ENCODE measurements at regions not wholly inside any gene's neighbourhood (a gene's known extent, or its start where the extent isn't known, plus 50 kb on each side); places are given as distances from the start of the nearest gene placed in this dataset.

GRCh38 chr14:28482251-28483040, 284.1 kb upstream of the FOXG1 start:
- DNase-seq (no peak), ATAC-seq (no peak)
- intact Hi-C loops (cut with DNase I, micrococcal nuclease), result no loop called here

DNA sequence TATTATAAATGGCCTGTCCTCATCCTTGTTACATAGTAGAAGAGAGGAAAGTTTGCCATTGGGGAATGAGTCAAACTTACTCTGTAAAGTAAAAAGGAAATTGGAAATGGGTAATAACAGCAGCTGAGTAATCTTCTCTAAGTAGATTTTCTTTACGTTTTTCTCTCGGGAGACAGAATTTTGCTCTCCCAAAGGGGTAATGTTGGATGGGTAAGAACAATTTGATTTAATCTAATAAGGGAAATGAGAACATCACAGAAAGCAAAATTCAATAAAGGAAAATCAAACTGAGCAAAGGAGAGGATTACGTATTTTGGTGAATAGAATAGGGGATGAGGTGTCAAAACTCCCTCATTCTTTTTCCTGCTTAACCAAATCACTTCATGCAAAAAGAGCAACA, 283.1 kb upstream of the FOXG1 start:
- intact Hi-C loops (cut with DNase I, micrococcal nuclease), result no loop called here

DNA sequence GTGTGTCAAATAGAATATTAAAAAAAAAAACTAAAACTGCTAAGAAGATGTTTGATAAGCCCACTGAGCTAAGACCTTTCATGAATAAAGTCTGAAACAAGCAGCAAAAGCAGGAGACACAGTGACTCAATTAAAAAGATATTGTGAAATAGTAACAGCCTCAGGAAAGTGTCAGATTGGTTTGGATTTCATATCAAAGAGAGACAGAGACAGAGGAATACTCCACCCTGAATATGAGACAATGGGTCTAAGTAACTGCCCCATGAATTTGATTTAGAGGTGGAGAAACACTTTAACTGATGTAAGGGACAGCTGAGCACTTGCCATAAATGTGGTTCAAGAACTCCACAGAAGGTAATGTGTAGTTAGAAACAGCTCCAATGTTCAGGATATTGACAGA, 277.9 kb upstream of the FOXG1 start:
- no peak for ATAC-seq
- no peak for DNase-seq
- intact Hi-C loops (cut with DNase I, micrococcal nuclease), result no loop called here

More for the DNA sequence above, 283.1 kb upstream of the FOXG1 start:
- DNase-seq (no peak), ATAC-seq (no peak)

DNA sequence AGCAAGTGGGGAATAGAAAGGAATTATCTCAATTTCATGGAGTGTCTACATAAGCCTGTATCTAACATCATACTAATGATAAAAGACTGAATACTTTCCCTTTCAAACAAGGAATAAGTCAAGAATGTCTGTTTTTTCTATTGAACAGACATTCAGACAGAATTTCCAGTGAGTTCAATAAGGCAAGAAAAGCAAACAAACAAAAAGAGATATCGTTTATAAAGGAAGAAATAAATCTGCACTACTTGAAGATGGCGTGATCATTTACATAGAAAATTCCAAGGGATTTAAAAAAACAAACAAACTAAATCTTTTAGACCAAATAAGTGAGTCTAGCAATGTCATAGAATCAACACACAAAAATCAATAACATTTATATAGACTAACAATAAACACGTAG, 273.1 kb upstream of the FOXG1 start:
- intact Hi-C loops (cut with DNase I, micrococcal nuclease), result no loop called here
- no peak for ATAC-seq
- no peak for DNase-seq

GRCh38 chr14:28494196-28494595, 272.4 kb upstream of the FOXG1 start:
- intact Hi-C loops (cut with DNase I, micrococcal nuclease), result no loop called here
- no peak for DNase-seq
- ATAC-seq, result no peak

DNA sequence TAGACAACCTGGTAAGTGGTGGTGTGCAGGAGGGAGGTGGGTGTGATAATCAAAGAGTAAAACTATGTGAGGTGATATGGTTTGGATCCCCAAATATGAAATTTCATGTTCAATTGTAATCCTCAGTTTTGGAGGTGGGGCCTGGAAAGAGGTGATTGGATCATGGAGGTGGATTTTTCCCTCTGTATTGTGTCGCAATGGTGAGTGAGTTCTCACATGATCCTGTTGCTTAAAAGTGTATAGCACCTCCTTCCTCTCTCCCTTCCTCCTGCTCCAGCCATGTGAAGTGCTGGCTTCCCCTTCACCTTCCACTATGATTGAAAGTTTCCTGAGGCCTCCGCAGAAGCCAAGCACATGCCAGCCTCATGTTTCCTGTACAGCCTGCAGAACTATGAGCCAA, 270.2 kb upstream of the FOXG1 start:
- intact Hi-C loops (cut with DNase I, micrococcal nuclease), result no loop called here
- DNase-seq (no peak), ATAC-seq (no peak)

- no peak for DNase-seq
- intact Hi-C loops (cut with DNase I, micrococcal nuclease), result no loop called here
Measured at GRCh38 chr14:28502517-28502916, 264.1 kb upstream of the FOXG1 start.

DNA sequence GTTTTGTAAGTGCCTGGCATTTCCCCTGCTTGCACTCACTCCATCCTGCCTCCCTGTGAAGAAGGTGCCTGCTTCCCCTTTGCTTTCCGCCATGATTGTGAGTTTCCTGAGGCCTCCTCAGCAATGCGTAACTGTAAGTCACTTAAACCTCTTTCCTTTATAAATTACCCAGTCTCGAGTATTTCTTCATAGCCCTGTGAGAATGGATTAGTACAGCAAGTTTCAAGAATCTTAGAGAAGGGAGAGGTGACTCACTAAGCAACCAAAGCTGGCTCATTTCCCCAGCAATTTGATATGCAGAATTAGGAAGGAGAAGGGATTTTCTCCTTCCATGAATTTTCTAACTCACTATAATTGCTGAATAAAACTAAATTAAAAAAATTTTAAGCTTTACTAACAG, 251.0 kb upstream of the FOXG1 start:
- DNase-seq (no peak), ATAC-seq (no peak)
- intact Hi-C loops (cut with DNase I, micrococcal nuclease), result no loop called here

More at GRCh38 chr14:28502517-28502916, 264.1 kb upstream of the FOXG1 start:
- no peak for ATAC-seq

DNA sequence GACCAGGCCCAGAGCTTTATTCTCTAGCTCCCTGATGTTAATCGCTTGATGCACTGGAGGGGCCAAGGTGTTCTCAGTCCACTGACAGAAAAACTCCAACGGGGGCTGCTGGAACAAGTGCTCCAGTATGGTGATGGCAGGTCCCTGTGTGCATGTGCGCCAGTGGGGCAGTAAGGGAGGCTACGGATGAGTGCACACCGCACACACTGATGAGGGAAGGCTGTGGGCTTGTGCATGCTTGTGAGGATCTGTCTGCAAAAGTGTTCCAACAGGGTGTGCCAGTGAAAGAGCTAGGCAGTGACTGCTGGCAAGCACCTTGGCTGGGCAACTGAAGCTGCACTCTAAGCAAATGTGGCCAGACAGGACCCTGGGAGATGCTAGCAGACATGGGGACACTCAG, 229.7 kb upstream of the FOXG1 start:
- no peak for DNase-seq
- intact Hi-C loops (cut with DNase I, micrococcal nuclease), result no loop called here
- ATAC-seq, result no peak

DNA sequence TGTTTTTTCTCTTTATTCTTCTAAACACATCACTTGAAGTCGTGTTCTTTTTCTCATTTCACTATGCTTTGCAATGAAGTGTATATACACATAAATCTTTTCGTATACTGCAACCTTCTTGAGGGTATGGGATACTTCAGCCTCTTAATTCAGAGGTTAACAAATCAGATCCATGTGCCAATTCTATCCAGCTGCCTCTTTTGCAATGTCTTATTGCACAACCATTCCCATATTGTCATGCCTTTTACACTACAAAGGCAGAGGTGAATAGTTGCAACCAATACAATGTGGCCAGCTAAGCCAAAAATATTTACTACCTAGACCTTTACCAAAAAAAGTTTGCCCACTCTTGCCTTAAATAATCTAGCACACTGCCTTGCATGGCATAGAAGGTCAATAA, 224.5 kb upstream of the FOXG1 start:
- DNase-seq (no peak), ATAC-seq (no peak)
- intact Hi-C loops (cut with DNase I, micrococcal nuclease), result no loop called here

DNA sequence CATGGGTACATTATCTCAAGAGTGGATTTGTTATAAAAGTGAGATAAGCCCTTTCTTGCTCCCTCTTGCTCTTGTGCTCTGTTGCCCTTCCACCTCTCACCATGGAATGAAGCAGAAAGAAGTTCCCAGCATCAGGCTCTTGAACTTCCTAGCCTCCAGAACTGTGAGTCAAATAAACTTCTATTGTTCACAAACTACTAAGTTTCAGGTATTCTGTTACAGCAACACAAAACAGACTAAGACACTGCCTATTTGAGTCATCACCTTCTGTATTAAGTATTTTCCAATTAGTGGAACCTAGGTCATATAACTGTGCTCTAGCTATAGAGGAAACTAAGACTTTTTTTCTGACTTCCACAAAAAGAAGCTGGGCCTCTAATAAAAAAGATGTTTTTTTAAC, 201.2 kb upstream of the FOXG1 start:
- ATAC-seq, result no peak
- DNase-seq, result no peak
- intact Hi-C loops (cut with DNase I, micrococcal nuclease), result no loop called here

GRCh38 chr14:28570391-28570790, 196.2 kb upstream of the FOXG1 start:
- ATAC-seq, result no peak
- intact Hi-C loops (cut with DNase I, micrococcal nuclease), result no loop called here
- DNase-seq, result no peak

GRCh38 chr14:28571636-28572035, 195.0 kb upstream of the FOXG1 start:
- ATAC-seq, result no peak
- DNase-seq, result no peak
- intact Hi-C loops (cut with DNase I, micrococcal nuclease), result no loop called here

- DNase-seq (no peak), ATAC-seq (no peak)
- intact Hi-C loops (cut with DNase I, micrococcal nuclease), result no loop called here
Measured at GRCh38 chr14:28576523-28576922, 190.1 kb upstream of the FOXG1 start.

DNA sequence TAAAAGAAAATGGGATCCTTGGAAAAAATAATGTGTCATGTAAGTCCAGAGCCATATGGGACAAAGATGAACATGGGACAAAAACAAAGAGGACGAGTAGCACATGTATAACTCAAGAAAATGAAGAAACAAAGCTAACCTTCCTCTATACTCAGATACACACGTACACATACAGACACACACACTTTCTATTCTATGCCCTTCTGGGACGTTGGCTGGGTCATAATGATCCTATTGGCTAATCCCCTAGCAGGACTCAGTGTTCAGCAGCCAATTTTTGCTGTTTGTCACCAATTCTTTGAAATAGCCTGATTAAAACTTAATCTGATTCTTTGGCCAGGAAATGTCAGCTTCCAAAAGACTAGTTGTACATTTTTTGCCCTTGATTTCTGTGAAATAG, 189.4 kb upstream of the FOXG1 start:
- ATAC-seq (no peak), DNase-seq (no peak)
- intact Hi-C loops (cut with DNase I, micrococcal nuclease), result no loop called here

DNA sequence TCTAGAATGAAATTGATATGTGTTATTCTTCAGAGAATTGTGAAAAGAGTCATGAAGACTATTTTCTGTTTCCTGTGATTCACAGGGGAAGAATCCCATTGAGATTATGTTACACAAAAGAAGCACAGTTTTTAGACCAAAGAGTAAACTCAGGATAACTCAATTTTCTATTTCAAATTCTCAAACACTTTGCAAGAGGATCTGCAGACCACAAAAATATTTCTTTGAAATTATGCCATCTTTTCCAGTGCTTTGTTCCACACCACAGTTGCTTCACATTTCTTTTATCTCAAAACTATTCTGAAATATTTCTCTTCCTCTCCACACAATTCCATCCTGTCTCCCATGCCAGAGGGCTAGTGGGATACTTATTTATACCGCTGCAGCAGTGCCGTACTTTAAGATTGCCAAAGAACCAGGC, 188.9 kb upstream of the FOXG1 start:
- DNase-seq (no peak), ATAC-seq (no peak)
- intact Hi-C loops (cut with DNase I, micrococcal nuclease), result no loop called here

DNA sequence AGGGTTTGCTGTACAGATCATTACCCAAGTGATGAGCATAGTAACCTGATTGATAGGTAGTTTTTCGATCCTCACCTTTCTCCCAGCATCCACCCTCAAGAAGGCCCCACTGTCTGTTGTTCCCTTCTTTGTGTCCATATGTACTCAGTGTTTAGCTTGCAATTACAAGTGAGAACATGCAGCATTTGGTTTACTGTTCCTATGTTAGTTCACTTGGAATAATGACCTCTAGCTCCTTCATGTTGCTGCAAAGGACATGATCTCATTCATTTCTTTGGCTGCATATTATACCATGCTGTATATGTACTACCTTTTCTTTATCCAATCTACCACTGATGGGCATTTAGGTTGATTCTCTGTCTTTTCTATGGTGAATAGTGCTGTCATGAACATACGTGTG, 181.6 kb upstream of the FOXG1 start:
- ATAC-seq (no peak), DNase-seq (no peak)
- intact Hi-C loops (cut with DNase I, micrococcal nuclease), result no loop called here

DNA sequence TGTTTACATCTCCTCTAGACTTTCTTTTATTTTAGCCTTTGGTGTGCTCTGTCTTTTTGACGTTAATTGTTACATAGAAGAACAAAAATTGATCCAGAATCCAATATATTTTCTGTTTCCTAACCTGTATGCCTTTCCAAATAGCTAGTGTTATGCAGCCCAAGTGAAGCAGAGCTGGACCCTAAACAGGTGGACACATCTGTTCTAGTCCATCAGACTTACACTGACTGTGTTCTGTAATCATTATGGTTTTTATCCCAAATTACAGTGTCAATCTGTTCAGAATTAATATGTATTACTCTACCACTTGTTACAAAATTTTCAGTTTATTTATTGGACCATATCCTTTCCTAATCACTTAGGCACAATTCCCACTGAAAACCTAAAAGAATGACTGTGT, 176.8 kb upstream of the FOXG1 start:
- intact Hi-C loops (cut with DNase I, micrococcal nuclease), result no loop called here
- DNase-seq, result no peak
- ATAC-seq, result no peak

DNA sequence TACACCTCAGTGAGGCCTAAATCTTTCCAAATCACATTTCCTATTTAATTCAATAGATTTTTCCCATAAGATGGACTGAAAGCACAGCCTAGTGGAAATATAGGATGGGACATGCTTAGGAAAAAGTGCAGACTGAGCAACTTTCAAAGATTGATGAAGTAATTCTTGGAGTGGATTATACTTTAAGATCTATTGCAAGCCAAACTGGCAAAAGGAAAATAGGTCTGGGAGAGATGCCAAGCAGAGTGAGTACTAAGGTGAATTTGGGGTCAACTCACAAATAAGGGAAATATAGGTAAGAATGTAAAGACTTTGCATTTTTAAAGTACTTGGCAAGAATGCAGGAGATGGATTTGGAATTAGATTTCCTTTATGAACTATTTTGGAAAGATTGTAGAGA, 170.2 kb upstream of the FOXG1 start:
- no peak for DNase-seq
- no peak for ATAC-seq
- intact Hi-C loops (cut with DNase I, micrococcal nuclease), result no loop called here

DNA sequence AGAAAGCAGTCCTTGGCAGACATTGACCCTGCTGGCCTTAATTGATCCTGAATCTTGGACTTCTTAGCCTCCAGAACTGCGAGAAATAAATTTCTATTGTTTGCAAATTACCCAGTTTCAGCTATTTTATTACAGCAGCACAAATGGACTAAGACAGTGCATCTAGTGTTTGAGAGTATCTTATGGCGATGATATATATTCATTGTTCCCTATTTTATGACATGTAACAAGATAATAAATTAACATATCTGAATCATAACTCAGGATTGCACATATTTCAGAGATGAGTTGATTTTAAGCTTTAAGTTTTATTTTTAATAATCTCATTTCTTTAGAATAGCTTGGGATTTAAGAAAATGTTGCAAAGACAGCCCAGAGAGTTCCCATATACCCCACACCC, 167.4 kb upstream of the FOXG1 start:
- ATAC-seq (no peak), DNase-seq (no peak)
- intact Hi-C loops (cut with DNase I, micrococcal nuclease), result no loop called here

- no peak for DNase-seq
- no peak for ATAC-seq
- intact Hi-C loops (cut with DNase I, micrococcal nuclease), result no loop called here
Measured at GRCh38 chr14:28599605-28600004, 167.0 kb upstream of the FOXG1 start.
